Stomach (tissue), 8 donors: ENCODE measurements at regions not wholly inside any gene's neighbourhood (a gene's known extent, or its start where the extent isn't known, plus 50 kb on each side); places are given as distances from the start of the nearest gene placed in this dataset.

Experiments
- DNase-seq, 2 donors: peaks; one replicate each; pipeline versions ENCODE4 v3.0.0 to v3.0.0-alpha.2; 2013 to 2019
- H3K27ac ChIP-seq, 5 donors: fragments of 200-600 bp in 4 of 5; sonication (generic) in 4 of 5; one replicate each; pipeline ENCODE4 v1.5.1; 2013 to 2019; ENCODE audit warnings: mild to moderate bottlenecking in 1 of 5, moderate library complexity in 1 of 5
- H3K27me3 ChIP-seq, 3 donors: fragments of 200-600 bp; sonication (generic); one replicate each; pipeline ENCODE4 v1.5.1; 2017 to 2019; ENCODE audit warnings: mixed run types in 1 of 3
- H3K36me3 ChIP-seq, 4 donors: fragments of 200-600 bp; sonication (generic); 1 replicate in 3 of 4; 2 replicates in 1 of 4; pipeline ENCODE4 v1.5.1; 2016 to 2019
- H3K4me1 ChIP-seq, 4 donors: fragments of 200-600 bp; sonication (generic); one replicate each; pipeline ENCODE4 v1.5.1; 2016 to 2019
- H3K4me3 ChIP-seq, 4 donors: fragments of 200-600 bp; sonication (generic) in 3 of 4; one replicate each; pipeline ENCODE4 v1.5.1; 2016 to 2019; ENCODE audit warnings: mild to moderate bottlenecking in 1 of 4
- H3K9me3 ChIP-seq, 4 donors: fragments of 200-600 bp; sonication (generic); one replicate each; pipeline ENCODE4 v1.5.1; 2016 to 2019
- CTCF ChIP-seq, 7 experiments: fragments of 450-650 bp in 4 of 7; fragments of 200-600 bp in 3 of 7; sonication (generic) in 3 of 7; IDR thresholded peaks; one replicate each; pipeline ENCODE4 v1.5.1; 2016 to 2019; ENCODE audit warnings: antibody characterized with exemption in 7 of 7, control low read depth in 2 of 7, mild to moderate bottlenecking in 1 of 7
- EP300 ChIP-seq: sonication (generic); formaldehyde crosslinking; IDR thresholded peaks from one replicate; pipeline ENCODE4 v1.6.1; 2017; ENCODE audit warnings: antibody characterized with exemption
- POLR2A ChIP-seq, 4 donors: fragments of 450-650 bp; IDR thresholded peaks; one replicate each; pipeline ENCODE4 v1.6.1; 2016; ENCODE audit warnings: antibody characterized with exemption in 4 of 4, control low read depth in 2 of 4, mild to moderate bottlenecking in 1 of 4, moderate library complexity in 1 of 4
- POLR2AphosphoS5 ChIP-seq, 3 donors: sonication (generic); formaldehyde crosslinking; IDR thresholded peaks; one replicate each; pipeline ENCODE4 v1.6.1; 2016; ENCODE audit warnings: antibody characterized with exemption in 3 of 3
- WGBS, 5 donors: extraction: QIAGEN DNeasy Blood & Tissue Kit in 3 of 5; methylation state at CpG; one replicate each; pipeline versions ENCODE4 v1.1.5 to v1.1.7; 2013 to 2018; 5-methylcytosine and 5-hydroxymethylcytosine counted together
- intact Hi-C: fragments of 100-400 bp; cut with DNase I; formaldehyde crosslinking; loops from one replicate; pipeline ENCODE4 v1.15.1; 2023; ENCODE audit warnings: low total_unique reads
- donor health status: healthy with polysubstance abuse.
- donor health status: Bipolar disorder and iron deficiency.
- donor health status: healthy.

GRCh38 chr17:5820721-5821456 is 236.6 kb upstream of the NLRP1 start:
- Histone ChIP-seq H3K4me3 (no peak overlapping the region), H3K27ac (no peak overlapping the region), H3K36me3 (no peaks in the 10 kb centered on the region), H3K9me3 (no peaks in the 10 kb centered on the region), H3K27me3 (peaks cover 0 to 63% (median 0%) of the 10 kb centered on the region in 3 donors), H3K4me1 (no peaks in the 10 kb centered on the region)
- no peak for DNase-seq
- intact Hi-C loops: no loop called here
- TF ChIP-seq EP300 (no peak), POLR2AphosphoS5 (IDR thresholded peaks at IDR 0.05) (no peak), POLR2A (IDR thresholded peaks at IDR 0.05) (no peak), CTCF (IDR thresholded peaks at IDR 0.05) (no peak)
- 54 to 65% (median 60%) methylated on average over 7 to 10 of the region's 10 CpGs for WGBS, 5 donors

- Histone ChIP-seq H3K4me1 (no peaks in the 10 kb centered on the region), H3K27me3 (peaks cover 0 to 59% (median 0%) of the 10 kb centered on the region in 3 donors), H3K27ac (no peak overlapping the region), H3K36me3 (no peaks in the 10 kb centered on the region), H3K4me3 (no peak overlapping the region), H3K9me3 (peaks cover 0 to 3% (median 0%) of the 10 kb centered on the region in 4 donors)
- intact Hi-C loops: no loop called here
- no peak for DNase-seq
- WGBS, 5 donors: 66 to 86% (median 73%) methylated on average over 4 of the region's 4 CpGs
- TF ChIP-seq CTCF (IDR thresholded peaks at IDR 0.05) (no peak), POLR2A (IDR thresholded peaks at IDR 0.05) (no peak), EP300 (no peak), POLR2AphosphoS5 (IDR thresholded peaks at IDR 0.05) (no peak)
Observed at GRCh38 chr17:5821803-5822202, 237.5 kb upstream of the NLRP1 start.

- intact Hi-C loops: no loop called here
- peaks cover 0 to 52% (median 0%) of the 10 kb centered on the region in 3 donors for H3K27me3 ChIP-seq
- peak in 1 of 2 donors; percentile 15 for DNase-seq
- H3K27ac ChIP-seq: no peak overlapping the region
- no peaks in the 10 kb centered on the region for H3K4me1 ChIP-seq
- H3K36me3 ChIP-seq: no peaks in the 10 kb centered on the region
- H3K9me3 ChIP-seq: peaks cover 0 to 8% (median 0%) of the 10 kb centered on the region in 4 donors
- H3K4me3 ChIP-seq: no peak overlapping the region
- TF ChIP-seq POLR2A (IDR thresholded peaks at IDR 0.05) (no peak), EP300 (no peak), CTCF (IDR thresholded peaks at IDR 0.05) (no peak)
- 73 to 84% (median 77%) methylated on average over 16 of the region's 16 CpGs for WGBS, 5 donors
Observed at GRCh38 chr17:5822281-5823060, 238.2 kb upstream of the NLRP1 start.

- peaks cover 0 to 44% (median 0%) of the 10 kb centered on the region in 3 donors for H3K27me3 ChIP-seq
- H3K36me3 ChIP-seq: no peaks in the 10 kb centered on the region
- no peak overlapping the region for H3K4me3 ChIP-seq
- no peak for DNase-seq
- WGBS, 5 donors: 54 to 74% (median 60%) methylated on average over 6 of the region's 6 CpGs
- peaks cover 0 to 8% (median under 1%) of the 10 kb centered on the region in 4 donors for H3K9me3 ChIP-seq
- intact Hi-C loops: no loop called here
- TF ChIP-seq POLR2A (IDR thresholded peaks at IDR 0.05): no peak
- no peak for TF ChIP-seq POLR2AphosphoS5 (IDR thresholded peaks at IDR 0.05)
- no peak for TF ChIP-seq EP300
- no peak for TF ChIP-seq CTCF (IDR thresholded peaks at IDR 0.05)
- H3K27ac ChIP-seq: no peak overlapping the region
- H3K4me1 ChIP-seq: no peaks in the 10 kb centered on the region
Observed at GRCh38 chr17:5823219-5823618, 238.9 kb upstream of the NLRP1 start.
